GM19035 (cell line): ENCODE measurements at regions not wholly inside any gene's neighbourhood (a gene's known extent, or its start where the extent isn't known, plus 50 kb on each side); places are given as distances from the start of the nearest gene placed in this dataset.

Experiments used
- ATAC-seq: cut with Tn5 transposase; IDR thresholded peaks from one replicate; pipeline ENCODE4 v1.9.1; 2021; ENCODE audit not compliant: unreplicated experiment

DNA sequence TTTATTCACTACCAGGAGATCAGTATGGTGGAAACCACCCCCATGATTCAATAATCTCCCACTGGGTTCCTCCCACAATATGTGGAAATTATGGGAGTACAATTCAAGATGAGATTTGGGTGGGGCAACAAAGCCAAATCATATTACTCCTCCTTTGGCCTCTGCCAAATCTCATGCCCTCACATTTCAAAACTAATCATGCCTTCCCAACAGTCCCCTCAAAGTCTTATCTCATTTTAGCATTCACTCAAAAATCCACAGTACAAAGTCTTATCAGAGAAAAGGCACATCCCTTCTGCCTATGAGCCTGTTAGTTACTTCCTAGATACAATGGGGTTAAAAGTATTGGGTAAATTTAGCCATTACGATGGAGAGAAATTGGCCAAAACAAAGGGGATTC, 989.5 kb upstream of the CNTNAP5 start:
- no peak for ATAC-seq

DNA sequence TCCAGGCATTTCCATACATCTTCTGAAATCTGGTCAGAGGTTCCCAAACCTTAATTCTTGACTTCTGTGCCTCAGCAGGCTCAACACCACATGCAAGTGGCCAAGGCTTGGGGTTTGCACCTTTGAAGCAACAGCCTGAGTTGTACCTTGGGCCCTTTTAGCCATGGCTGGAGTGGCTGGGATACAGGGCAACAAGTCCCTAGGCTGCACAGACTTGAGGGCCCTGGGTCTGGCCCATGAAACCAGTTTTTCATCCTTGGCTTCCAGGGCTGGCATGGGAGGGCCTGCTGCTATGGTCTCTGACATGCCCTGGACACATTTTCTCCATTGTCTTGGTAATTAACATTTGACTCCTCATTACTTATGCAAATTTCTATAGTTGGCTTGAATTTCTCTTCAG, 988.8 kb upstream of the CNTNAP5 start:
- ATAC-seq, result no peak

DNA sequence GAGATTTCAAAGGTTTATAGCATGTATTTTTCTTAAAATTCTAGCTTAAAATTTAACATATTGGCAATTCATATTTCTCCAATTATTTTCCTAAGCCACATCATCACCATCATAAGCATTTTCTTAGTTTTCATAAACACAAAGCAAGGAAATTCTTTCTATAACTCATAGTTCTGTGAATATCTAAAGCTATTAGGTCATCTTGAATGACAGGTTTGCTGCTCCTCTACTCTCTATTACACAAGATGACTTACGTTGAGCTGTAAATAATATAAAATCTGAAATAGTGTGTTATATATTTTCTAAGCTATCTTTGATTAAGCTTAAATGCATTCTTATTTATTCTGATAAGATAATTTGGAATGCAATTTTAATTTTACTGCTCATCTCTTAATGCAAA, 984.6 kb upstream of the CNTNAP5 start:
- ATAC-seq, result no peak

DNA sequence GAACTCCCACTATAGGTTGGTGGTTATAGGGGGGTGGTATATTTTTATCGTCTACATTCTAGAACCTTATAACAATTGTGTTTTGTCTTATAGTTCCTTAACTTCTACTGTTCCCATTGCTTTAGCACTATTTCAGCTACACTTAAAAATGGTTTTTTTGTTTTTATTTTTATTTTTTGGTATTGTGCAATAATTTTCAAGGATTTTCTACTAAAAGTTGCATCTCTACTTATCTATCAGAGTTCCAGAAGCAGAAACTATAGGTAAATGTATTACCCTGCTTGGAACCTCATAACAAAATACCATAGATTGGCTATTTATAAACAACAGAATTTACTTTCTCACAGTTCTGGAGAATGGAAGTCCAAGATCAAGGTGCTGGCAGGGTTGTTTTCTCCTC, 981.6 kb upstream of the CNTNAP5 start:
- no peak for ATAC-seq

DNA sequence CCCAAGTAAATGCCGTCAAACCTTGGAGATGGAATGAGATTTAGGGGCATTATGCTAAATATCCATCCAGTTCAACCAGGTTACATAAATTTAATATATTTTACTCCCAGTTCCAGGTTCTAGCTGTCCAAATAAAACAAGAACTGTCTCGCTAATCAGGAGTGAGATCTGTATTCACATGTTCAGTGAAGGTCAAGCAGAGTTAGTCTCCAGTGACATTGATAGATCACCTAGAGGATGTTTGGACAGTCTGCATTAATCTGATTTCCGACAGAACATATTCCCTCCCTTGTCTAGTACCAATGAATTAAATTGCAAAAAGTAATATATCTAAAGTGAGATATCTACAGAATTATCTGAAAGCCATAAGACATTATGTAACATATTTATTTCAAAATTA, 979.4 kb upstream of the CNTNAP5 start:
- no peak for ATAC-seq

DNA sequence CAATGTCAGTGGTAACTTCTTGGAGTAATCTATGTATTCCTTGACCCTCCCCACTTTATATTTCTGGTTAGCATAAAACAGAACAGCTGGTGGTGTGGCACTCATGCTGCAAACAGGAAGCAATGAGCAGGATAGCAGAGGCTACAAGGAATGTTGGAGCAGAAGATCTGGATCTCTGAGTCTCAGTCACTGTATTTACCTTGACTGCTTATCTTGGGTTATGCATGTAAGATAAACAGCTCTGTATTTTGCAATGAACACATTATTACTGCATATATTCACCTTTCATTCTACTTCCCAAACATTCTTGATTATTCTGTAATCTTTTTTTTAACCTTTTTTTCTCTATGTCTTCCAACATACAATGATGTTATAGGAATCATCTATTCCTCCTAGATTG, 977.9 kb upstream of the CNTNAP5 start:
- no peak for ATAC-seq

DNA sequence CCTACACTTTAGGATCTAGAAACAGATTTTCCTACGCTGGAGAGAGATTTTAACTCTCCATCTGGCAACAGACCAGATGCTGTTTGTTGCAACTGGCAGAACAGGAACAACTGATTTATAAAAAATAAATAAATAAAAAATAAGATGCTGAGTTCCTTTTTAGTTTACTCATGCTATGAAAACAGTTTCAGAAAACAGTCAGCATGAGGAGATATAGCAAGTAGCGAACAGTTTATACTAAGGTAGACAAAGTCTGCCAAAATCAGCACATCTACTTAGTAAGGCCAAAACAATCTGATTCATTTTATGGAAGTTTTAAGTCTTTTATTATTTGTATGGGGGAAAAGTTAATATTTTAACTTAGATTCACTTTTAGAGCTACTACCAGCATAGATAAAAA, 974.0 kb upstream of the CNTNAP5 start:
- no peak for ATAC-seq

DNA sequence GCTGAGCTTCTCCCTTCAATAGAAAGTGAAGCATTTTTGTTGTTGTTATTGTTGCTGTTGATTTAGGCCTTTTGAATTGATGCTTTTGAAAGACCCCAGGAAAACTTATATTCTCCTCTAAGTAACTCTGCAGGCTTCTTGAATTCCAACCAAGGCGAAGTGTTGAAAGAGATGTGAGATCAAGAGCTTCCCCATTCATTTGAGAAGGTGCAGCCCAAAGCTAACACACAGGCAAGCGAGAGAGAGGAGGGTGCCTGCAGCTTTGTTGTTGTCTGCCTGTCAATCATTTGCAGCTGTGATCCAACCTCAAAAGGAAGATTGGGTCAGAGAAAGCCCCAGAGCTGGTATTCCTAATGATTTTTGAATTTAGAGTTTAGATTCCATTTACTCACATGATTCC, 963.6 kb upstream of the CNTNAP5 start:
- no peak for ATAC-seq

DNA sequence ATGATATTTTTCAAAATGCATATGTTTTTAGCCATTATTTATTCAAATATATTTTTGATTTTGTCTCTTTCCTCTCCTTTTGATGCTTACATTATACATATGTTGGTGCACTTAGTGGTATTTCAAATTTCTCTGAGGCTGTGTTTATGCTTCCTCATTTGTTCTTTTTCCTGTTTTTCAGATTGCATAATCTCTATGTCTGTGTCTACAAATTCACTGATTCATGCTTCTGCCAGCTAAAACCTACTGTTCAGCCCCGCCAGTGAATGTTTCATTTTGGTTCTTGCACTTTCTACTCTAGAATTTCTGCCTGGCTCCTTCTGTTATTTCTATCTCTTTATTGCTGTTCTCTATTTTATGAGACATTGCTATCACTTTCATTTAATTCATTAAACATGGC, 951.7 kb upstream of the CNTNAP5 start:
- no peak for ATAC-seq

DNA sequence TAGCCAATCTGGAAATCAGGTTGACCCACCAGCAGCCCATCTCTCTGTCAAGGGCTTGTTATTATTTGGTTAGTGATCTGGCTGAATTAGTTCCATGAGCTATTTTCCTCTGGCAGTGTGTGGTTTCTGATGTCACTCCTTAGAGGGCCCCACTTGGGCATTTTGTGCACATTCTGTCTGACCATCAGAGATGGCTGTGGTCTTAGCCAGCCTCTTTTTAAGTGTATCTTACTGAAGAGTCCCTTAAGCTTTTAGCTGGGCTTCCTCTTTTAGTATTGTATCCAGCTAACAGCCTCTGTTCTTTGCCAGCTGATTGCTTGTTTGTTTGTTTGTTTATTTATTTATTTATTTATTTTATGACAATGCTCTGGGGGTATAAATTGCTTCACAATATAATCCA, 951.1 kb upstream of the CNTNAP5 start:
- no peak for ATAC-seq

DNA sequence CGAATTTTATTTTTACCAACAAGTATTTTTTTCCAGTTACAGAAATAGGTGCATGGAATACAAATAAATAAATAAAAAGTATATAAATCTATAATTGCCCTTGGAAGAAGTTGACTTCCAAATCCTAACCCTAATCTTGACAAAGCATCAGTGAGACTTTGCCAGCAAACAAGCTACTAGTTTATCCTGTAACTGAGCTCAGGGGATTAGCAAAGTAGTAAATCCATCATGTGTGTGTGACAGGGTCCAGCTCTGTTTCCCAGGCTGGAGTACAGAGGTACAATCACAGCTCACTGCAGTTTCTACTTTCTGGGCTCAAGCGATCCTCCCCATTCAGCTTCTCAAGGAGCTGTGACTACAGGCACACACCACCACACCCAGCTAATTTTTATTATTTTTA, 948.0 kb upstream of the CNTNAP5 start:
- no peak for ATAC-seq

DNA sequence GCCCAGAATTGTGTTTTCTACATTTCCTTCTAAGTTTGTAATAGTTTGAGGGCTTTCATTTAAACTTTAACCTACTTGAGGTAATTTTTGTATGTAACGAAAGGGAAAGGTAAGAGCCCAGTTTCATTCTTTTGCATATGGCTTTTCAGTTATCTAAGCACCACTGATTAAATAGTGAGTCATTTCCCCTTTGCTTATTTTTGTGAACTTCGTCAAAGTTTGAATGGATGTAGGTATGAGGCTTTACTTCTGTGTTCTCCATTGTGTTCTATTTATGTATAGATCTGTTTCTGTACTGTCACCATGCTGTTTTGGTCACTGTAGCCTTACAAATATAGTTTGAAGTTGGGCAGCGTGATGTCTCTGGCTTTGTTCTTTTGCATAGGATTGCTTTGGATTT, 944.8 kb upstream of the CNTNAP5 start:
- ATAC-seq, result no peak

DNA sequence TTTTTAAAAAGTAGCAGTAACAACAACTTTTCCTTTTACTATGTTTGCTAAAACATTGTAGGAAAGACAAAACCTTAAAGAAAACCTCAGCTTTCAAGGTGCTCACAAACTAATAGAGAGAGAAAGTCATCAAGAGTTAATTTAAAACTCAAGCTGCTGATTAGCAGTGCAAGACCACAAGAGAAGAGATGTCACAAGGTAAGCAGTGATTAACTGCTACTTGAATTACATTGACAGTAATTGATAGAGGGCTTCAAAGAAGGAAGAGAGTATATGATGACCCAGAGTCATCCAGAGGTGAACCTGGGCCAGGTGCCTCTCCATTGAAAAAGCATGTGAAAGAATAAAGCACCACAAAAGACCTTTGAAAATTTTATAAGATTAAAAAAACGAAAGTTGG, 939.6 kb upstream of the CNTNAP5 start:
- no peak for ATAC-seq

DNA sequence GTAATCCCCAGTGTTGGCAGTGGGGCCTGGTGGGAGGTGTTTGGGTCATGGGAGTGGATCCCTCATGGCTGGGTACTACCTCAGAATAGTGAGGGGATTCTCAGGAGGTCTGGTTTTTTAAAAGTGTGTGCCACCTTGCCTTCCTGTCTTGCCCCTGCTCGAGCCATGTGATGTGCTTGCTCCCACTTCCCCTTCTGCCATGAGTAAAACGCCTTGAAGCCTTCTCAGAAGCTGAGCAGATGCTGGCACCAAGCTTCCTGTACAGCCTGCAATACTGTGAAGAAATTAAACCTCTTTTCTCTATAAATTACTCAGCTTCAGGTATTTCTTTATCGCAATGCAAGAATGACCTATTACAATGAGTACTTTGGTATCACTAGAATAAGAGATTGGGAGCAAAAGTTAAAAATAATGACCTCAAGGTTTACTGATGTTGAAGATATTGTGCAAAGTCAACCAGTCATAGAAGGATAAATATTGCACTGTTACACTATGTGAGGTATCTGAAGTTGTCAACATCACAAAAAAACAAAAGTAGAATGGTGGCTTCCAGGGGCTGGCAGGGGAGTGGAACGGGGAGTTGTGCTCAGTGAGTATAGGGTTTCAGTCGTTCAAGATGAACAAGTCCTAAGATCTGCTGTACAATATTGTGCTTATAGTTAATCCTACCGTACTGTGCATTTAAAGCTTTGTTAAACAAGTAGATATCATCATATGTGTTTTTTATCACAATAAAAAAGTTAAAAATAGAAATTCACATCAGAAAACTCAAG, 938.3 kb upstream of the CNTNAP5 start:
- no peak for ATAC-seq

DNA sequence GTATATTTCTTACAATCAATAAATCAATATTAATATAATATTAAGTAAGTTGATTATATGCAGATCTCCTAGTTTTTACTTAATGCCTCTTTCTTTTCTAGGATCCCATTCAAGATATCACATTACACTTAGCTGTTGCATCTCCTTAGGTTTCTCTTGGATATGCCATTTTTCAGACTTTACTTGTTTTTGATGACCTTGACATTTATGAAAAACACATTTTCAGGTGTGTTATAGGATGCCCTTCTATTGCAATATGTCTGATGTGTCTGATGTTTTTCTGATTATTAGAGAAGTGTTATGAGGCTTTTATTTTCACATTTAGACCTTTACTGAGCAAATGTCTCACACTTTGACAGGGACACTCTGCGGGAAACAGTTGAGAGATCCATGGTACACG, 933.6 kb upstream of the CNTNAP5 start:
- ATAC-seq, result no peak

DNA sequence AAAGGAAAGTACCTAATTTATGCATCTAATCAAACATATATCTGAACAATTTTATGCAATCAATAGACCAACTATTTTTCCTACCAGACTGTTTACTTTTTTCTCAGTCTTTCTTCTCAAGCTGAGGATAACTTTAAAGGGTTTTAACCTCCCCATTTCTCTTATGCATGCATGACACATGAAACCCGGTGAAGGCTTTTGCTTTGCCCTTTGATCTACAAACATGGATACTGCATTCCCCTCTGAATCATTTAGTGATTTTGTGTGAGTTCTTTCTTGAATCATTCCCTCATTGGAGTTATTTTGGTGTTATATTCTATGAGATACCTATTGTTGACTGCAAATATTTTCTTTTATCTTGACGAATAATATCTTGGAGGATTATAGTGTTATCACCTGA, 931.9 kb upstream of the CNTNAP5 start:
- ATAC-seq, result no peak

DNA sequence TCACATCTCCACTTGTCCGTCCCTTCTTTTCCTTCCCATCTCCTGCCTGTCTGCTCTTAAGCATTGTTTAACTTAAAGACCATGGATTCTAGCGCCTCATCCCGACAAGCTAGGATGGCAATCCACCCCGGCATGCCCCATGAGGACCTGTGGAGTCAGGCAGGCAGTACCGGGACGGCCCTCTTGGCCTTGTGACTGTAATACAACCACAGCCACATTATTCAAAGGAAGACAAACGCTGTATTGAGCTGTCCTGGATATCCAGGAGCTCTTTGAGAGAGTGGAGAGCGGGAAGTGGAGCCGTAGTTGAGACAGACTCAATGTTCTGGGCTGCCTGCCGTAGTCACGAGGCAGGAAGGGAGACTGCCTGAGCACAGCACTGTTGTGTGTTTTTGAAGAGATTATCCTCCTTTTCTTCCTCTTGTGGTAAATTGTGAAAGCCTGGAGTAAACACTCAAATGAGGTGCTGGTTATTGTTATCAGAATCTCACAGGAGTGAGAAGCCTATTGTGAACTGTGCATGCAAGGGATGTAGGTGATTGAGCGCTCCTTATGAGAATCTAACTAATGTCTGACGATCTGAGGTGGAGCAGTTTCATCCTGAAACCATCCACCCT, 929.8 kb upstream of the CNTNAP5 start:
- no peak for ATAC-seq

DNA sequence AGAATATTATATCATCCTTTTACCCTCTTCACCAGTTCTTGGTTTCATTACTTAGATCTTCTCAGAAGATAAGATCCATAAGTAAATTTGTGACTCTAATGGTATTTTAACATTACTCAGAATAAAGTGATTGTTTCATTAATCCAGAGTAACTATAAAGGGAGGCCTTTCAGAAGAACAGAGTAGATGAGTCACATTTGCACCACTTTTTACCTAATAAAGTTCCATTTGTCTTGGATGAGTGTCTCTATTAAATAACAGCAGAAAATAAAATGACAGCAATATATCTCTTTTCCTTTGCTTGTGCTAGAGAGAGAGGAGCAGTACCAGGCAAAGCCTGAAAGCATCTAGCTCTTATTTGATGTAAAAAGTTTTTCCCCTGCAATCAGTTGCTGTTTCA, 926.5 kb upstream of the CNTNAP5 start:
- ATAC-seq, result no peak

DNA sequence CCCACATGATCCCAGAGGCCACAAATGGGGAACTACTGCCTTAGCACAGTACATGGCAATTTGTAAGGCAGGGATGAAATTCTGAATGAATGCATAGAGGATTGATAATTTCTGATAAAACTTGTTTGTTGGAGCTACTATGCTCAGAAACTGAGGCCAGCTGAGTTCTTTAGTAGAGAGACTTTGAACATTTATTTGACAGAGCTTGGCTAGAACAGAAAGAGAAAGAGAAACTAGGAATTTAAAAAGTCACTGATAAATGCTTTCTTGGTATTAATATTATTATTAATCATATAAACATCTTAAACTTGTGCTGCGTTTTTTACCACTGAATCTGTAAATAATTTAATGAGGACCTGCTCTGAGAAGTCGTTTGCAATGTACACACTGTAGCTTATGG, 923.7 kb upstream of the CNTNAP5 start:
- ATAC-seq, result no peak

DNA sequence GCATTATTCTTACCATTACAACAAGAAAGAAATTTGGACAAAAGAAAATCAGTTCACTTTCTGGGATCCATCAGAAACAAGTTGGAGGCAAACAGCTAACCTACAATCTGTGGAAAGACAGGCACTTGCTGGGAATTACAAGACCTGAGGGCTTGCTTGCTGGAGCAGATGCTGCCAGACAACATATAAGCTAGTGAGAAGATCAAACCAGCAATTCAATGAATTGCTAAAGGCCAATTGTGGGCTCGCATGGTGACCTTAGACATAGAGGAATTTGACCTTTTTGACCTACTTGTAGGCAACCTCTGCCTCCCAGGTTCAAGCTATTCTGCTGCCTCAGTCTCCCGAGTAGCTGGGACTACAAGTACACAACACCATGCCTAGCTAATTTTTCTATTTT, 921.2 kb upstream of the CNTNAP5 start:
- ATAC-seq, result no peak

DNA sequence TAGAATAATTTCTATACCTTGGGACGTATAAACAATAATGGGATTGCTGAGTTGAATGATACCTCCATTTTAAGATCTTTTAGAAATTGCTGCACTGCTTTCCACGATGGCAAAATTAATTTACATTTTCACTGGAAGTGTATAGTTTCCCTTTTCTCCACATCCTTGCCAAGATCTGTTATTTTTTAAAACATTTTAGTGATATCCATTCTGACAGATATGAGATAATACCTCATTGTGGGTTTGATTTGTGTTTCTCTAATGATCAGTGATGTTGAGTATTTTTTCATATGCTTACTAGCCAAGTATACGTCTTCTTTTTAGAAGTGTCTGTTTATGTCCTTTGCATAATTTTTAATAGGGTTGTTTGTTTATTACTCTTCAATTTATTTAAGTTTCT, 908.5 kb upstream of the CNTNAP5 start:
- ATAC-seq, result no peak

DNA sequence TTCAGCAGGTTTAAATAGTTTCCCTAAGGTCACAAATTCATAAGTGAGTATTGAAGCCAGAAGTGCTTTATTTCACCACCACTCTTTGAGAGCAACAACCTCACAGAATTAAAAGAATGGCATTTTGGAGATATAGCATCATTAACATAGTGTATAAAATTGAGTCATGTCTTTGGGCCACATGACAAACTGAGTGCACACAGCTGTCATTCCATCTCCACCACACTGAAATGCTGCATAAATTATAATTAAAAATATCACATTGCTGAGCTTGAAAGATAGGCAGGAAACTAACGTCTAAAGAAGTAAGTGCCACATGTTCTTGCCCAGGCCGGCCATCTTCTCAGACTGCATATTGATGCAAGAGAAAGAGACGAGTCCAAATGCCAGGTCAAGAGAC, 897.9 kb upstream of the CNTNAP5 start:
- no peak for ATAC-seq

DNA sequence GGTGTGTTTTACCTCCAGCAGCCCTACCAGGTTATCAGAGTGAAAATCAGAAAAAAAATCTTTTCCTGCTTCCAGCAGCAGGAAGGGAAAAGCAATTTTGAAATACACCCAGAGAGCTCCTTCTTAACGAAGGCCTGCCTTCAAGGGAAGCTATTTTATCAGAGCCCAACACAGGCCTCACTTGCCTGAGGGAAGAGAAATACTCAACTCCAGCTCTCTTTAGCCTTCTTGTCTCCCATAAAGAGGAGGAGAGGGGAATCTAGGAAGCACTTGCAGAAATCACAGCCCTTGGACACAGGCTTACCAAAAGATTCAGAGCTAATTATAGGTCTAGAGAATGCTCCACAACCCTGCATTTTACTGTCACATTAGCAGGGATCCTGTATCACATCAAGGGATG, 896.1 kb upstream of the CNTNAP5 start:
- ATAC-seq, result no peak
